ENCODE measurements at regions not wholly inside any gene's neighbourhood (a gene's known extent, or its start where the extent isn't known, plus 50 kb on each side); places are given as distances from the start of the nearest gene placed in this dataset.
"Not testable (repeated sequence)": the region's sequence is repeated elsewhere in the genome, so short reads cannot be mapped to it uniquely, and the experiment has no call there.

DNA sequence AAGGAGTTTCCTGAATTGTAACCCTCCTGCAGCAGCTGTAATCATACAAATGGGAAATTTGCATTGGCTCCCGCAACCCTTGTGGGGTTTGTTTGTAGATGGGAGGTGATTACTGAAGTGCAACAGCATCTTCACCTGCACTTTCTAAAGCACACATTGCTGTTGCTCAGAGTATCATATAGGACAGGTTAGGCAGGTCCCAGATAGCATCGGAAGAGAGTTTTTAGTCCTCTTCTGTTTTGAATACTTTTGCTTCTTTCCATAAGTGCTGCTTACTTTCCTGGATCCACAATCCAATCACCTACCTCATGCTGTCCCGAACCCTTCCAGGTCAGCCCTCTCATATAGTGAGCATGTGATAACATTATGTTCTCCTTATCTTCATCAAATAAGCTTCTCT, 300.4 kb downstream of the PTPRC start:
- Mint-ChIP-seq H3K36me3 (ENCODE audit: low read depth) (peaks cover 13% of the 10 kb centered on the region), H3K4me3 (no peak overlapping the region), H3K4me1 (ENCODE audit: low read depth) (peaks cover 12% of the 10 kb centered on the region), H3K27ac (no peak overlapping the region), H3K27me3 (ENCODE audit: low read depth) (no peaks in the 10 kb centered on the region), H3K9me3 (peaks cover 12% of the 10 kb centered on the region)

DNA sequence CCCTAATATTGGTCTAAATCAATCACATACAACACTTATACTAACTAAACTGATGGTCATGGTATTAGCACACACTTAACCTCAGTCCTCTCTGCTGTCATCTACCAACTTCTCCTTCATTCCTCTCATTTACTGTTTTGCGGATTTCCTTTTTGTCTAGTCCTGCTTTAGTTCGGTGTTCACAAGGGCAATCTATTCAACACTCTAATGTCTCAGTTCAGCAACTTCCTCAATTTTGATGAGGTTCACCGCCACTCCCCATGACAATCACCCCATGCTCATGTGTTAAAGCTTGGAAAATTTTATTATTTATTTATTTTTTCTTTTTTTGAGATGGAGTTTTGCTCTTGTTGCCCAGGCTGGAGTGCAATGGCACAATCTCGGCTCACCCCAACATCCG, 301.1 kb downstream of the PTPRC start:
- peaks cover 13% of the 10 kb centered on the region for H3K36me3 Mint-ChIP-seq (ENCODE audit: low read depth)
- no peaks in the 10 kb centered on the region for H3K27me3 Mint-ChIP-seq (ENCODE audit: low read depth)
- H3K27ac Mint-ChIP-seq, result no peak overlapping the region
- peaks cover 12% of the 10 kb centered on the region for H3K4me1 Mint-ChIP-seq (ENCODE audit: low read depth)
- no peak overlapping the region for H3K4me3 Mint-ChIP-seq
- H3K9me3 Mint-ChIP-seq, result peaks cover 12% of the 10 kb centered on the region

DNA sequence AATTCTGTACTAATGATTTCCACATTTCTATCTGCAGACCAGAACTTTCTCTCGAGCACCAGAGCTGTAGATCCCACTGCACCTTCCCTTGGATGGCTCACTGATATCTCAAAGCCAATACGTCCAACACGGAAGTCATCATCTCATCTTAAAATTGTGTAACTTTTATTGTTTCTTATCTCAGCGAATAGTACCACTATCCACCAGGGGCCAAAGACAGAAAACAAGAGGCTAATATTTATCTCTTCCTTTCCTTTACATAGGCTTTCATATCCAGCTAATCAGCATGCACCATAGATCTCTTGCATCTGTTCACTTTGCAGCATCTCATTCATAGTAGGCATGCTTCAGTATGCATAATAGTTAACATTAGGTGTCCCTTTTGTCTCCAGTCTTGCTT, 303.6 kb downstream of the PTPRC start:
- H3K9me3 Mint-ChIP-seq, result peaks cover 12% of the 10 kb centered on the region
- peaks cover 10% of the 10 kb centered on the region for H3K4me1 Mint-ChIP-seq (ENCODE audit: low read depth)
- H3K27ac Mint-ChIP-seq, result no peak overlapping the region
- no peaks in the 10 kb centered on the region for H3K27me3 Mint-ChIP-seq (ENCODE audit: low read depth)
- H3K4me3 Mint-ChIP-seq, result no peak overlapping the region
- H3K36me3 Mint-ChIP-seq (ENCODE audit: low read depth), result peaks cover 7% of the 10 kb centered on the region

DNA sequence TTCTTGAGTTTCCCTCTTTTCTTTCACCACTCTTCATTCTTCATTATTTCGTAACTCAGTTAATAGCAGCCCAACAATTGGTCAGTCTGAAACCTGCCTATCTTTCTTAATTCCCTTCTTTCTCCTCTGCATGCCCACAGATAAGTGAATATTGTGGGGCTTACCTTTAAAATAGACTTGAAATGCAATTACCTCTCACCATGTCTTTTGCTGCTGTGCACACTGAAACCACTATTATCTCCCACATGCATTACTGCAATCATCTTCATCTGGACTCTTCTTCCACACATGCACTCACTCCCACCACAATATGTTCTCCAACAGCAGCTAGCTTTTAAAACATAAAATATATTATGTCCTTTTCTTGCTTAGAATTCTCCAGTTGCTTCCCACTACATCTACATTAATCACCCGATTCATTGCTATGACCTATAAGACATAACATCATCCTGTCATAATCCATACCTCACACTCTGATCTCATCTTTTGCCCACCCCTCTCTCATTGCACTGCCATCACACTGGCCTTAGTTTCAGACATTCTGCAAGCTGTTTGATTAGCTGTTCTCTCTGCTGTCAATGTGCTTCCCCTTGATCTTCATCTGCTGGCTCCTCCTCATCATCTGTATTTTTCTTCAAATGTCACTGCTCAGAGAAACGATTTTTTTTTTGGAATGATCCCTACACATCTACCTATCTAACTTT, 304.8 kb downstream of the PTPRC start:
- Mint-ChIP-seq H3K27me3 (ENCODE audit: low read depth) (no peaks in the 10 kb centered on the region), H3K4me3 (no peak overlapping the region), H3K9me3 (peaks cover 12% of the 10 kb centered on the region), H3K27ac (no peak overlapping the region), H3K36me3 (ENCODE audit: low read depth) (peaks cover 7% of the 10 kb centered on the region), H3K4me1 (ENCODE audit: low read depth) (peaks cover 2% of the 10 kb centered on the region)

DNA sequence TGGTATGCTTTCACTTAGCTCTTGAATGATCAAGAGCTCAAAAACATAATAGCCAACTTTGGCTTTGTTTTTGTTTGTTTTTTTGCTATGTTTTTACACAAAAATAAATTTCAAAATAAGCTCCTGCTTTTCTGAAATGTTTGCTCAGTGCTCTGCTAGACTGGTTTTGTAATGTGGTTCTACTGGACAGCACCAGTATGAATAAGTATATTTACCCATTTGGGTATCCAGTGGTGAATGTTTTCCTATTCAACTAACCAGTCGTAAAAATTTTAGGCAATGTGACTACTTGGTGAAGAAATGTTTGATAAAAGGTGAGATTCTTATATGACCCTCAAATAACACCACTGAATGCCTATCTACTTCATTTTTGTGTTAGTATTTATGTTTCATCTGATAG, 308.6 kb downstream of the PTPRC start:
- H3K4me3 Mint-ChIP-seq, result no peak overlapping the region
- no peak overlapping the region for H3K27ac Mint-ChIP-seq
- no peaks in the 10 kb centered on the region for H3K9me3 Mint-ChIP-seq
- H3K4me1 Mint-ChIP-seq (ENCODE audit: low read depth), result peaks cover 2% of the 10 kb centered on the region
- no peaks in the 10 kb centered on the region for H3K27me3 Mint-ChIP-seq (ENCODE audit: low read depth)
- H3K36me3 Mint-ChIP-seq (ENCODE audit: low read depth), result peaks cover 3% of the 10 kb centered on the region

- H3K36me3 Mint-ChIP-seq (ENCODE audit: low read depth), result peaks cover 3% of the 10 kb centered on the region
- H3K4me3 Mint-ChIP-seq, result no peak overlapping the region
- peaks cover 2% of the 10 kb centered on the region for H3K4me1 Mint-ChIP-seq (ENCODE audit: low read depth)
- peaks cover under 1% of the 10 kb centered on the region for H3K9me3 Mint-ChIP-seq
- H3K27me3 Mint-ChIP-seq (ENCODE audit: low read depth), result no peaks in the 10 kb centered on the region
- H3K27ac Mint-ChIP-seq, result no peak overlapping the region
These were observed 310.2 kb downstream of the PTPRC start for GRCh38 chr1:198948895-198949659.

DNA sequence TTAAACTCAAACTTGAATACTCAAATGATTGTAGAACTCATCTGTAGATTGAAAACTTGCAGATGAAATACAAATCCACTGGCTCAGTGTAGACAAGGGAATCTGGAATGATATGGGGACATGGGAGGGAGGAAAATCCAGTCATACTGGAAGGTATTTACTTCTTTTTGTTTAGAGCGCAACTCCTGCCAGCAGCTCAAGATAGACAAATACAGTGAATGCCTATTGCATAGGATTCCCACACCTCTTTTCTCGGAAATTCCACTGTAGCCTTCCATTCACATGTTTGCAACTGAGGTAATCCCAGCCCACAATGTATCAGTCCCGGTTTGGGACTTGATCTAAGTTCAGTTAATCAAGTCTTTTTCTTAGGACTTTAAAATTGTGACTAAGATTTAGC, 311.2 kb downstream of the PTPRC start:
- Mint-ChIP-seq H3K9me3 (peaks cover 10% of the 10 kb centered on the region), H3K4me1 (ENCODE audit: low read depth) (peaks cover 2% of the 10 kb centered on the region), H3K4me3 (no peak overlapping the region), H3K36me3 (ENCODE audit: low read depth) (peaks cover 7% of the 10 kb centered on the region), H3K27me3 (ENCODE audit: low read depth) (no peaks in the 10 kb centered on the region), H3K27ac (no peak overlapping the region)

- Mint-ChIP-seq H3K9me3 (peaks cover 27% of the 10 kb centered on the region), H3K4me1 (ENCODE audit: low read depth) (peaks cover 15% of the 10 kb centered on the region), H3K36me3 (ENCODE audit: low read depth) (peaks cover 10% of the 10 kb centered on the region), H3K4me3 (no peak overlapping the region), H3K27me3 (ENCODE audit: low read depth) (no peaks in the 10 kb centered on the region), H3K27ac (no peak overlapping the region)
These were observed 316.2 kb downstream of the PTPRC start for GRCh38 chr1:198955085-198955484.

DNA sequence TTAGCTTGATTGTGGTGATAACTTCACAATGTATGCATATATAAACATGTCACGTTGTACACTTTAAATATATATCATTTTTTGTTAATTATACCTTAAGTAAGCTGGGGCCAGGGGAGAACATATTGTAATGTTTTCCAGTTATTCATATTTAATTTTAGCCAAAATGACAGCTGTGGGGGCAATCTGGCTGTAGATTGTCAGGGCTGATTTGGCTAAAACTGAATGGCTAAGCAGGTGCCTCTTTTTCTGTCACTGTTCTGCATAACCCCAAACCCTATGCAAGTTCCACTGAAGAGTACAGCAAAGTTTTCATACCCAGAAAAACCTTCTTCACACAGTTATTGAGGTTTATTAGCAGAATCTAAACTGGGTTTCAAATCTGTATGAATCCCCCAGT, 318.2 kb downstream of the PTPRC start:
- Mint-ChIP-seq H3K36me3 (ENCODE audit: low read depth) (peaks cover 15% of the 10 kb centered on the region), H3K4me1 (ENCODE audit: low read depth) (peaks cover 18% of the 10 kb centered on the region), H3K27me3 (ENCODE audit: low read depth) (no peaks in the 10 kb centered on the region), H3K27ac (no peak overlapping the region), H3K4me3 (no peak overlapping the region), H3K9me3 (peaks cover 30% of the 10 kb centered on the region)

- peaks cover 28% of the 10 kb centered on the region for H3K36me3 Mint-ChIP-seq (ENCODE audit: low read depth)
- peaks cover 38% of the 10 kb centered on the region for H3K9me3 Mint-ChIP-seq
- peak overlapping the region; percentile 1 for H3K27ac Mint-ChIP-seq
- H3K27me3 Mint-ChIP-seq (ENCODE audit: low read depth), result no peaks in the 10 kb centered on the region
- H3K4me3 Mint-ChIP-seq, result no peak overlapping the region
- H3K4me1 Mint-ChIP-seq (ENCODE audit: low read depth), result peaks cover 31% of the 10 kb centered on the region
These were observed 320.2 kb downstream of the PTPRC start for GRCh38 chr1:198959032-198959431.

GRCh38 chr1:198959676-198960075, 320.8 kb downstream of the PTPRC start:
- H3K27ac Mint-ChIP-seq, result peak overlapping the region; percentile 1
- peaks cover 37% of the 10 kb centered on the region for H3K4me1 Mint-ChIP-seq (ENCODE audit: low read depth)
- peaks cover 34% of the 10 kb centered on the region for H3K9me3 Mint-ChIP-seq
- no peaks in the 10 kb centered on the region for H3K27me3 Mint-ChIP-seq (ENCODE audit: low read depth)
- H3K36me3 Mint-ChIP-seq (ENCODE audit: low read depth), result peaks cover 28% of the 10 kb centered on the region
- no peak overlapping the region for H3K4me3 Mint-ChIP-seq

- peak overlapping the region; percentile 61 for H3K27ac Mint-ChIP-seq
- H3K4me3 Mint-ChIP-seq, result peak overlapping the region; percentile 47
- peaks cover 43% of the 10 kb centered on the region for H3K9me3 Mint-ChIP-seq
- H3K27me3 Mint-ChIP-seq (ENCODE audit: low read depth), result not testable (repeated sequence)
- peaks cover 45% of the 10 kb centered on the region for H3K36me3 Mint-ChIP-seq (ENCODE audit: low read depth)
- peaks cover 57% of the 10 kb centered on the region for H3K4me1 Mint-ChIP-seq (ENCODE audit: low read depth)
These were observed 325.0 kb downstream of the PTPRC start for GRCh38 chr1:198963796-198964195.

- Mint-ChIP-seq H3K36me3 (ENCODE audit: low read depth) (peaks cover 48% of the 10 kb centered on the region), H3K4me3 (peak overlapping the region; percentile 35), H3K27me3 (ENCODE audit: low read depth) (no peaks in the 10 kb centered on the region), H3K27ac (no peak overlapping the region), H3K4me1 (ENCODE audit: low read depth) (peaks cover 53% of the 10 kb centered on the region), H3K9me3 (peaks cover 50% of the 10 kb centered on the region)
These were observed 327.7 kb downstream of the PTPRC start for GRCh38 chr1:198966519-198966918.

GRCh38 chr1:198967566-198967965, 328.7 kb downstream of the PTPRC start:
- peak overlapping the region; percentile 38 for H3K4me3 Mint-ChIP-seq
- H3K4me1 Mint-ChIP-seq (ENCODE audit: low read depth), result peaks cover 50% of the 10 kb centered on the region
- H3K36me3 Mint-ChIP-seq (ENCODE audit: low read depth), result peaks cover 42% of the 10 kb centered on the region
- no peak overlapping the region for H3K27ac Mint-ChIP-seq
- peaks cover 47% of the 10 kb centered on the region for H3K9me3 Mint-ChIP-seq
- no peaks in the 10 kb centered on the region for H3K27me3 Mint-ChIP-seq (ENCODE audit: low read depth)

- Mint-ChIP-seq H3K27ac (no peak overlapping the region), H3K27me3 (ENCODE audit: low read depth) (no peaks in the 10 kb centered on the region), H3K9me3 (peaks cover 40% of the 10 kb centered on the region), H3K4me1 (ENCODE audit: low read depth) (peaks cover 42% of the 10 kb centered on the region), H3K36me3 (ENCODE audit: low read depth) (peaks cover 34% of the 10 kb centered on the region), H3K4me3 (no peak overlapping the region)
These were observed 330.0 kb downstream of the PTPRC start for GRCh38 chr1:198968866-198969265.
